ENCODE measurements at regions not wholly inside any gene's neighbourhood (a gene's known extent, or its start where the extent isn't known, plus 50 kb on each side); places are given as distances from the start of the nearest gene placed in this dataset.
A peak's percentile ranks its signal among the peaks of the same experiment; 100 is the strongest.

- no peaks in the 10 kb centered on the region for H3F3A ChIP-seq (ENCODE audit: low read depth)
- no peaks in the 10 kb centered on the region for H4K20me1 ChIP-seq (ENCODE audit: insufficient read depth, low read length, poor library complexity, severe bottlenecking)
- H2AFZ ChIP-seq (ENCODE audit: low read length): no peak overlapping the region
- H3K4me1 ChIP-seq (ENCODE audit: insufficient read depth, low read length, poor library complexity, severe bottlenecking): no peaks in the 10 kb centered on the region
- H3K4me3 ChIP-seq (ENCODE audit: low read length, poor library complexity, severe bottlenecking): no peak overlapping the region
- H3K9ac ChIP-seq (ENCODE audit: low read depth, low read length, poor library complexity, severe bottlenecking): no peak overlapping the region
- H3K4me2 ChIP-seq (ENCODE audit: low read depth, low read length, poor library complexity, severe bottlenecking): no peak overlapping the region
- no peaks in the 10 kb centered on the region for H3K27me3 ChIP-seq (ENCODE audit: insufficient read depth, low read length, poor library complexity, severe bottlenecking)
- TF ChIP-seq CTCF (conservative IDR thresholded peaks at IDR 0.05; ENCODE audit: low read length) (no peak), EZH2phosphoT487 (IDR thresholded peaks at IDR 0.05; ENCODE audit: borderline replicate concordance) (no peak)
- H3K79me2 ChIP-seq (ENCODE audit: insufficient read depth, low read length): no peaks in the 10 kb centered on the region
- H3K9me2 ChIP-seq (replicated peaks; ENCODE audit: low read depth, low read length): no peaks in the 10 kb centered on the region
- H3K36me3 ChIP-seq (ENCODE audit: insufficient read depth, low read length): no peaks in the 10 kb centered on the region
- H3K9me3 ChIP-seq (ENCODE audit: insufficient read depth, low read depth, low read length): no peaks in the 10 kb centered on the region
These were observed 635.9 kb downstream of the SUCLG1 start for GRCh38 chr2:83823229-83823628.

DNA sequence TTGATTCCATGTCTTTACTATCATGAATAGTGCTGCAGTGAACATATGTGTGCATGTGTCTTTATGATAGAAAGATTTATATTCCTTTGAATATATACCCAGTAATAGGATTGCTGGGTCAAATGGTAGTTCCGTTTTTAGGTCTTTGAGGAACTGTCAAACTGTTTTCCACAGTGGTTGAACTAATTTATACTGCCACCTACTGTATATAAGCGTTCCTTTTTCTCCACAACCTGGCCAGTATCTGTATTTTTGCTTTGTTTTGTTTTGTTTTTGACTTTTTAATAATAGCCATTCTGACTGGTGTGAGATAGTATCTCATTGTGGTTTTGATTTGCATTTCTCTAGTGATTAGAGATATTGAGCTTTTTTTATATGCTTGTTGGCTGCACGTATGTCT, 641.6 kb downstream of the SUCLG1 start:
- H3K9me2 ChIP-seq (replicated peaks; ENCODE audit: low read depth, low read length): no peaks in the 10 kb centered on the region
- no peaks in the 10 kb centered on the region for H3K27me3 ChIP-seq (ENCODE audit: insufficient read depth, low read length, poor library complexity, severe bottlenecking)
- no peak overlapping the region for H2AFZ ChIP-seq (ENCODE audit: low read length)
- H3F3A ChIP-seq (ENCODE audit: low read depth): no peaks in the 10 kb centered on the region
- H3K4me1 ChIP-seq (ENCODE audit: insufficient read depth, low read length, poor library complexity, severe bottlenecking): no peaks in the 10 kb centered on the region
- H3K4me3 ChIP-seq (ENCODE audit: low read length, poor library complexity, severe bottlenecking): no peak overlapping the region
- TF ChIP-seq CTCF (conservative IDR thresholded peaks at IDR 0.05; ENCODE audit: low read length) (peak; percentile 56), EZH2phosphoT487 (IDR thresholded peaks at IDR 0.05; ENCODE audit: borderline replicate concordance) (no peak)
- H3K79me2 ChIP-seq (ENCODE audit: insufficient read depth, low read length): no peaks in the 10 kb centered on the region
- H3K9me3 ChIP-seq (ENCODE audit: insufficient read depth, low read depth, low read length): no peaks in the 10 kb centered on the region
- H3K4me2 ChIP-seq (ENCODE audit: low read depth, low read length, poor library complexity, severe bottlenecking): no peak overlapping the region
- H3K36me3 ChIP-seq (ENCODE audit: insufficient read depth, low read length): no peaks in the 10 kb centered on the region
- H3K9ac ChIP-seq (ENCODE audit: low read depth, low read length, poor library complexity, severe bottlenecking): no peak overlapping the region
- no peaks in the 10 kb centered on the region for H4K20me1 ChIP-seq (ENCODE audit: insufficient read depth, low read length, poor library complexity, severe bottlenecking)

DNA sequence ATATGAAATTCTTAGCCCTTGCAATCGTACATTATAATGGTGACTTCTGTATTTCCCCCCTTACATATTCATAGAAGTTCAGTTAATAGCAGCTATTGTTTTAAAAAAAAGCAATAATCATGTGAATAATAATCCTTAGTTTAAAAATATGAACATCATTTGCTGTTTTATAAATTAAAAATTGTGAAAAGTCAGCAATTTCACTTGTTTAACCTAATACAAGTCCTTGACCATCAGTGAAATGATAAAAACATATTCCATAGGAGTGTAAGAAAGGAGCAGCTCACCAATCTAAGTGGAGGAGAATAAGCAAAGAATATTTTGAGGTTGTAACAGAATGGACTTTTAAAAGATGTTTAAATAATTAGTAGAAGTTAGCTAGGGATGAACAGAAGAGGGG, 650.2 kb downstream of the SUCLG1 start:
- Histone ChIP-seq H3K36me3 (ENCODE audit: insufficient read depth, low read length) (no peaks in the 10 kb centered on the region), H2AFZ (ENCODE audit: low read length) (no peak overlapping the region), H3K4me2 (ENCODE audit: low read depth, low read length, poor library complexity, severe bottlenecking) (no peak overlapping the region), H3K4me1 (ENCODE audit: insufficient read depth, low read length, poor library complexity, severe bottlenecking) (no peaks in the 10 kb centered on the region), H3K4me3 (ENCODE audit: low read length, poor library complexity, severe bottlenecking) (no peak overlapping the region), H3K79me2 (ENCODE audit: insufficient read depth, low read length) (no peaks in the 10 kb centered on the region), H3F3A (ENCODE audit: low read depth) (no peaks in the 10 kb centered on the region), H3K9me3 (ENCODE audit: insufficient read depth, low read depth, low read length) (no peaks in the 10 kb centered on the region), H3K9me2 (replicated peaks; ENCODE audit: low read depth, low read length) (no peaks in the 10 kb centered on the region), H3K27me3 (ENCODE audit: insufficient read depth, low read length, poor library complexity, severe bottlenecking) (no peaks in the 10 kb centered on the region), H3K9ac (ENCODE audit: low read depth, low read length, poor library complexity, severe bottlenecking) (no peak overlapping the region), H4K20me1 (ENCODE audit: insufficient read depth, low read length, poor library complexity, severe bottlenecking) (no peaks in the 10 kb centered on the region)
- TF ChIP-seq CTCF (conservative IDR thresholded peaks at IDR 0.05; ENCODE audit: low read length) (no peak), EZH2phosphoT487 (IDR thresholded peaks at IDR 0.05; ENCODE audit: borderline replicate concordance) (no peak)

Measured in Loucy (cell line).